ENCODE measurements at regions not wholly inside any gene's neighbourhood (a gene's known extent, or its start where the extent isn't known, plus 50 kb on each side); places are given as distances from the start of the nearest gene placed in this dataset.

GRCh38 chr18:68103561-68103960, 587.0 kb upstream of the DSEL start:
- no peak overlapping the region for H3K27ac ChIP-seq (ENCODE audit: low read length)
- H3K36me3 ChIP-seq (ENCODE audit: control insufficient read depth, insufficient read depth, low read length): no peaks in the 10 kb centered on the region
- H3K4me1 ChIP-seq (ENCODE audit: control insufficient read depth, insufficient read depth, low read length): no peaks in the 10 kb centered on the region
- H3K27me3 ChIP-seq (ENCODE audit: control insufficient read depth, insufficient read depth, low read length): no peaks in the 10 kb centered on the region
- no peaks in the 10 kb centered on the region for H3K9me3 ChIP-seq (ENCODE audit: control insufficient read depth, low read depth, low read length)
- no peak for DNase-seq
- 72% methylated on average over 2 of the region's 2 CpGs for WGBS (ENCODE audit: insufficient coverage, low lambda C conversion rate)
- no peak overlapping the region for H3K4me3 ChIP-seq (ENCODE audit: low read length)

DNA sequence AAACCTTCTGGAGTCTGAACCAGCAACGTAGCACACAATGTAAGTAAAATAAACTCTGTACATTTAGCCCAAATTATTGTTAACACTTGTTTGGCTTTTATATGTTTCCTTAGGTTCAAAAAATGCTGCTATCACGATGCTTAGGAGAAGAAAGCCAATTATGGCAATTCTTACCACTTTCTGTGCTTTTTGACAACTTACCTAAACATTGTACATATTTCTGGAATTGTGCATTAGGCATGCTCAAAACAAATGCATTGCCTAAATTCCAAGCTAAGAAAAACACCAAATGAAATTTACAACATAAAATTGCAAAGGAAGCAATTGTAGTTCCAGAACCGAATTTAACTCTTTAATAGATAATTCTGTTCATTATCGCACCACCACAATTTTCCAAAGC, 585.6 kb upstream of the DSEL start:
- 76% methylated on average over 3 of the region's 4 CpGs for WGBS (ENCODE audit: insufficient coverage, low lambda C conversion rate)
- Histone ChIP-seq H3K27me3 (ENCODE audit: control insufficient read depth, insufficient read depth, low read length) (no peaks in the 10 kb centered on the region), H3K9me3 (ENCODE audit: control insufficient read depth, low read depth, low read length) (no peaks in the 10 kb centered on the region), H3K4me1 (ENCODE audit: control insufficient read depth, insufficient read depth, low read length) (no peaks in the 10 kb centered on the region), H3K36me3 (ENCODE audit: control insufficient read depth, insufficient read depth, low read length) (no peaks in the 10 kb centered on the region), H3K4me3 (ENCODE audit: low read length) (no peak overlapping the region), H3K27ac (ENCODE audit: low read length) (no peak overlapping the region)
- DNase-seq: no peak

- no peak for DNase-seq
- WGBS (ENCODE audit: insufficient coverage, low lambda C conversion rate): no CpG with 5 or more reads among the region's 3 CpGs
- Histone ChIP-seq H3K4me1 (ENCODE audit: control insufficient read depth, insufficient read depth, low read length) (no peaks in the 10 kb centered on the region), H3K4me3 (ENCODE audit: low read length) (no peak overlapping the region), H3K27me3 (ENCODE audit: control insufficient read depth, insufficient read depth, low read length) (no peaks in the 10 kb centered on the region), H3K27ac (ENCODE audit: low read length) (no peak overlapping the region), H3K36me3 (ENCODE audit: control insufficient read depth, insufficient read depth, low read length) (no peaks in the 10 kb centered on the region), H3K9me3 (ENCODE audit: control insufficient read depth, low read depth, low read length) (no peaks in the 10 kb centered on the region)
These were observed 582.1 kb upstream of the DSEL start for GRCh38 chr18:68098655-68099054.

DNA sequence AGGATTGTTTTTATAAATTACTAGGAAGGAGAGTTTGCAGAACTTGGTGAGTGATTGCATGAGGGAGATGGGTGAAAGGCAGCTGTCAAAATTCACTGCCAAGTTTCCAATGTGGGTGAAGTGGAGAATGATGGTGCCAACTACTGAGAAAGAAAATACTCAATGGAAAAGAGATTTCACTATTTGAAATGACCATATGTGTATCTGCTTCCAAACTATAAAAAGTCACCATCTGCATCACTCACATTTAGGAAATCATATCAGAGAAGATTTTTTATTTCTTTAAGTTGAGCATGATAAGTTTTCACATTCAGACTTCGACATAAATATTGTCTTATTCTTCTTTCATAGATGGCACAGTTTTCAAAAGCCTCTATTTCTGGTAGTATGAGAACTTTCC, 570.0 kb upstream of the DSEL start:
- H3K4me3 ChIP-seq (ENCODE audit: low read length): no peak overlapping the region
- no peaks in the 10 kb centered on the region for H3K9me3 ChIP-seq (ENCODE audit: control insufficient read depth, low read depth, low read length)
- no peak overlapping the region for H3K27ac ChIP-seq (ENCODE audit: low read length)
- no CpG with 5 or more reads among the region's 1 CpG for WGBS (ENCODE audit: insufficient coverage, low lambda C conversion rate)
- H3K4me1 ChIP-seq (ENCODE audit: control insufficient read depth, insufficient read depth, low read length): no peaks in the 10 kb centered on the region
- no peaks in the 10 kb centered on the region for H3K27me3 ChIP-seq (ENCODE audit: control insufficient read depth, insufficient read depth, low read length)
- no peak for DNase-seq
- H3K36me3 ChIP-seq (ENCODE audit: control insufficient read depth, insufficient read depth, low read length): no peaks in the 10 kb centered on the region

GRCh38 chr18:68085251-68085650, 568.7 kb upstream of the DSEL start:
- no peaks in the 10 kb centered on the region for H3K27me3 ChIP-seq (ENCODE audit: control insufficient read depth, insufficient read depth, low read length)
- no peak overlapping the region for H3K27ac ChIP-seq (ENCODE audit: low read length)
- peaks cover 2% of the 10 kb centered on the region for H3K9me3 ChIP-seq (ENCODE audit: control insufficient read depth, low read depth, low read length)
- H3K4me3 ChIP-seq (ENCODE audit: low read length): no peak overlapping the region
- H3K4me1 ChIP-seq (ENCODE audit: control insufficient read depth, insufficient read depth, low read length): no peaks in the 10 kb centered on the region
- no peak for DNase-seq
- WGBS (ENCODE audit: insufficient coverage, low lambda C conversion rate): 100% methylated on average over 1 of the region's 2 CpGs
- H3K36me3 ChIP-seq (ENCODE audit: control insufficient read depth, insufficient read depth, low read length): no peaks in the 10 kb centered on the region

DNA sequence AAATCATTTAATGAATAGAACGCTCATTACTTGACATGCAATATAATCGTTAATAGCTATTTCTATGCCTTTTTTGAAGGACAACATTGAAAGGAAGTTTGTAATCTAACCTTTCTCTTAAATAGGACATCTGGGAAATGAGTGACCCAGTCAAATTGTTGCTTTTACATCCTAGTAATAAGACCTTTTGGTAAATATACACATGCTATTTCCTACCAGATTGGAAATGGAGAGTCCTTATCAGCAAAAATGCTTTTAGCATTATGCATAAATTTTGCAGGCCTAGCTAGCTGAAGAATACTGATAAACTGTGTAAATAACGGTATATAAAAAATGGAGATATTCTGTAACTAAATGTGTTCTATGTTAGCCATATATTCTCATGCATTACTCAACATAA, 567.3 kb upstream of the DSEL start:
- peaks cover 2% of the 10 kb centered on the region for H3K9me3 ChIP-seq (ENCODE audit: control insufficient read depth, low read depth, low read length)
- H3K27me3 ChIP-seq (ENCODE audit: control insufficient read depth, insufficient read depth, low read length): no peaks in the 10 kb centered on the region
- 88% methylated on average over 1 of the region's 3 CpGs for WGBS (ENCODE audit: insufficient coverage, low lambda C conversion rate)

GRCh38 chr18:68083131-68083530, 566.6 kb upstream of the DSEL start:
- Histone ChIP-seq H3K9me3 (ENCODE audit: control insufficient read depth, low read depth, low read length) (peaks cover 2% of the 10 kb centered on the region), H3K27me3 (ENCODE audit: control insufficient read depth, insufficient read depth, low read length) (no peaks in the 10 kb centered on the region), H3K4me1 (ENCODE audit: control insufficient read depth, insufficient read depth, low read length) (no peaks in the 10 kb centered on the region), H3K36me3 (ENCODE audit: control insufficient read depth, insufficient read depth, low read length) (no peaks in the 10 kb centered on the region), H3K27ac (ENCODE audit: low read length) (no peak overlapping the region), H3K4me3 (ENCODE audit: low read length) (no peak overlapping the region)
- WGBS (ENCODE audit: insufficient coverage, low lambda C conversion rate): 54% methylated on average over 3 of the region's 4 CpGs
- no peak for DNase-seq

More for the DNA sequence above, 567.3 kb upstream of the DSEL start:
- Histone ChIP-seq H3K27ac (ENCODE audit: low read length) (no peak overlapping the region), H3K4me3 (ENCODE audit: low read length) (no peak overlapping the region), H3K36me3 (ENCODE audit: control insufficient read depth, insufficient read depth, low read length) (no peaks in the 10 kb centered on the region), H3K4me1 (ENCODE audit: control insufficient read depth, insufficient read depth, low read length) (no peaks in the 10 kb centered on the region)
- no peak for DNase-seq

GRCh38 chr18:68072744-68073143, 556.2 kb upstream of the DSEL start:
- Histone ChIP-seq H3K4me3 (ENCODE audit: low read length) (no peak overlapping the region), H3K27me3 (ENCODE audit: control insufficient read depth, insufficient read depth, low read length) (no peaks in the 10 kb centered on the region), H3K9me3 (ENCODE audit: control insufficient read depth, low read depth, low read length) (no peaks in the 10 kb centered on the region), H3K27ac (ENCODE audit: low read length) (no peak overlapping the region), H3K36me3 (ENCODE audit: control insufficient read depth, insufficient read depth, low read length) (no peaks in the 10 kb centered on the region), H3K4me1 (ENCODE audit: control insufficient read depth, insufficient read depth, low read length) (no peaks in the 10 kb centered on the region)
- no CpG with 5 or more reads among the region's 7 CpGs for WGBS (ENCODE audit: insufficient coverage, low lambda C conversion rate)
- no peak for DNase-seq

DNA sequence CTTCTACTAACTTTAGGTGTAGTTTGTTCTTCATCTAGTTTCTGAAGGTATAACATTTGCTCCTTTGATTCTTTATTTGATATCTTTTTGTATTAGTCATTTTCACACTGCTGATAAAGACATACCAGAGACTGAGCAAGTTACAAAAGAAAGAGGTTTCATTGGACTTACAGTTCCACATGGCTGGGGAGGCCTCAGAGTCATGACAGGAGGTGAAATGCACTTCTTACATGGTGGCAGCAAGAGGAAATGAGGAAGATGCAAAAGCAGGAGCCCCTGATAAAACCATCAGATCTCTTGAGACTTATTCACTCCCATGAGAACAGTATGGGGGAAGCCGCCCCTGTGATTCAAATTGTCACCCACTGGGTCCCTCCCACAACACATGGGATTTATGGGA, 544.4 kb upstream of the DSEL start:
- Histone ChIP-seq H3K36me3 (ENCODE audit: control insufficient read depth, insufficient read depth, low read length) (no peaks in the 10 kb centered on the region), H3K27me3 (ENCODE audit: control insufficient read depth, insufficient read depth, low read length) (no peaks in the 10 kb centered on the region), H3K9me3 (ENCODE audit: control insufficient read depth, low read depth, low read length) (peaks cover under 1% of the 10 kb centered on the region), H3K4me3 (ENCODE audit: low read length) (no peak overlapping the region), H3K4me1 (ENCODE audit: control insufficient read depth, insufficient read depth, low read length) (no peaks in the 10 kb centered on the region), H3K27ac (ENCODE audit: low read length) (no peak overlapping the region)
- DNase-seq: no peak
- no CpG with 5 or more reads among the region's 1 CpG for WGBS (ENCODE audit: insufficient coverage, low lambda C conversion rate)

DNA sequence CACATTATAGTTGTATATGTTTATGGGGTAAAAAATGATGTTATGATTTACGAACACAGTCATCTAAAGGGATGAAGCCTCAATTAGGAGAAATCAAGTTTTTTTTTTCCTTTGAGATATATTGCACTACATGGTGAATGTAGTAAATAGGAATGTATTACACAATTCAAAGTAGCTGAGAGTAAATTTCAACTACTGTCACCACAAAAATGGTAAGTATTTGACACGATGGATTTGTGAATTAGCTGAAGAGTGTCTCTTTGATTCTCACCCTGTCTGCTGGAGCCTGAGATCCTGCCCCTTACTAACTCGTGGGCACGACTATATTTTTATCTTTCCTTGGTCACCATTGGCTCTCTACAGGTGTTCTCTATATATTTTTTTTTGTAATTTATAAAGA, 540.4 kb upstream of the DSEL start:
- no peaks in the 10 kb centered on the region for H3K27me3 ChIP-seq (ENCODE audit: control insufficient read depth, insufficient read depth, low read length)
- H3K4me1 ChIP-seq (ENCODE audit: control insufficient read depth, insufficient read depth, low read length): no peaks in the 10 kb centered on the region
- 100% methylated on average over 1 of the region's 4 CpGs for WGBS (ENCODE audit: insufficient coverage, low lambda C conversion rate)
- H3K9me3 ChIP-seq (ENCODE audit: control insufficient read depth, low read depth, low read length): no peaks in the 10 kb centered on the region
- DNase-seq: no peak
- no peak overlapping the region for H3K27ac ChIP-seq (ENCODE audit: low read length)
- no peaks in the 10 kb centered on the region for H3K36me3 ChIP-seq (ENCODE audit: control insufficient read depth, insufficient read depth, low read length)
- H3K4me3 ChIP-seq (ENCODE audit: low read length): no peak overlapping the region

DNA sequence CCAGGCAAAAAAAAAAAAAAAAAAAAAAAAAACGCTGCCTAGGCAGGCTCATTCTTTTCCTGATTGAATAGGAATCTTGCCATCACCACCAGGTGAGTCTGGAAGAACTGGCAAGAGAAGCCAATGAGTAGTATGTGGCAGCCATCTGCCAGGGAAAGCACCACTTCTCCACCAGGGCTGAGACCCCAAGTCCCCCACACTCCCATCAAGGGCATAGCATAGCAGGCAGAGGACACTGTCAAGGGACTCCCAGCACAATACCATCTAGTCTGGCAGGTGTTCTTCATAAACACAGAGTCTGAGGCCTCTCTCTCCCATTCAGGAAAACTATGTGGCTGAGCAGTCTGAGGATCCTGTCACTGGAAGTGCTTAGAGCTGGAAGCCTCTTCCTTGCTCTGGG, 538.1 kb upstream of the DSEL start:
- WGBS (ENCODE audit: insufficient coverage, low lambda C conversion rate): no CpG with 5 or more reads among the region's 1 CpG
- Histone ChIP-seq H3K27ac (ENCODE audit: low read length) (no peak overlapping the region), H3K4me1 (ENCODE audit: control insufficient read depth, insufficient read depth, low read length) (no peaks in the 10 kb centered on the region), H3K36me3 (ENCODE audit: control insufficient read depth, insufficient read depth, low read length) (no peaks in the 10 kb centered on the region), H3K27me3 (ENCODE audit: control insufficient read depth, insufficient read depth, low read length) (no peaks in the 10 kb centered on the region), H3K9me3 (ENCODE audit: control insufficient read depth, low read depth, low read length) (no peaks in the 10 kb centered on the region), H3K4me3 (ENCODE audit: low read length) (no peak overlapping the region)
- DNase-seq: no peak
